ENCODE measurements at regions not wholly inside any gene's neighbourhood (a gene's known extent, or its start where the extent isn't known, plus 50 kb on each side); places are given as distances from the start of the nearest gene placed in this dataset.
"Not testable (repeated sequence)": the region's sequence is repeated elsewhere in the genome, so short reads cannot be mapped to it uniquely, and the experiment has no call there.

DNA sequence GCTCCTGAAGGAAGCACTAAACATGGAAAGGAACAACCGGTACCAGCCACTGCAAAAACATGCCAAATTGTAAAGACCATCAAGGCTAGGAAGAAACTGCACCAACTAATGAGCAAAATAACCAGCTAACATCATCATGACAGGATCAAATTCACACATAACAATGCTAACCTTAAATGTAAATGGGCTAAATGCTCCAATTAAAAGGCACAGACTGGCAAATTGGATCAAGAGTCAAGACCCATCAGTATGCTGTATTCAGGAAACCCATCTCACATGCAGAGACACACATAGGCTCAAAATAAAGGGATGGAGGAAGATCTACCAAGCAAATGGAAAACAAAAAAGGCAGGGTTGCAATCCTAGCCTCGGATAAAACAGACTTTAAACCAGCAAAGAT, 77.0 kb upstream of the ST3GAL5 start:
- TF ChIP-seq, protein P1, sequence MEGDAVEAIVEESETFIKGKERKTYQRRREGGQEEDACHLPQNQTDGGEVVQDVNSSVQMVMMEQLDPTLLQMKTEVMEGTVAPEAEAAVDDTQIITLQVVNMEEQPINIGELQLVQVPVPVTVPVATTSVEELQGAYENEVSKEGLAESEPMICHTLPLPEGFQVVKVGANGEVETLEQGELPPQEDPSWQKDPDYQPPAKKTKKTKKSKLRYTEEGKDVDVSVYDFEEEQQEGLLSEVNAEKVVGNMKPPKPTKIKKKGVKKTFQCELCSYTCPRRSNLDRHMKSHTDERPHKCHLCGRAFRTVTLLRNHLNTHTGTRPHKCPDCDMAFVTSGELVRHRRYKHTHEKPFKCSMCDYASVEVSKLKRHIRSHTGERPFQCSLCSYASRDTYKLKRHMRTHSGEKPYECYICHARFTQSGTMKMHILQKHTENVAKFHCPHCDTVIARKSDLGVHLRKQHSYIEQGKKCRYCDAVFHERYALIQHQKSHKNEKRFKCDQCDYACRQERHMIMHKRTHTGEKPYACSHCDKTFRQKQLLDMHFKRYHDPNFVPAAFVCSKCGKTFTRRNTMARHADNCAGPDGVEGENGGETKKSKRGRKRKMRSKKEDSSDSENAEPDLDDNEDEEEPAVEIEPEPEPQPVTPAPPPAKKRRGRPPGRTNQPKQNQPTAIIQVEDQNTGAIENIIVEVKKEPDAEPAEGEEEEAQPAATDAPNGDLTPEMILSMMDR (IDR thresholded peaks at IDR 0.05): not testable (repeated sequence)
- not testable (repeated sequence) for TF ChIP-seq POLR2A (IDR thresholded peaks at IDR 0.05)
